Keratinocyte (primary cell): ENCODE measurements at regions not wholly inside any gene's neighbourhood (a gene's known extent, or its start where the extent isn't known, plus 50 kb on each side); places are given as distances from the start of the nearest gene placed in this dataset.

Experiments
- EZH2 ChIP-seq: IDR thresholded peaks from one replicate; pipeline ENCODE4 v1.6.1; 2012; ENCODE audit warnings: inconsistent platforms, mild to moderate bottlenecking, low read length, moderate library complexity
- TF ChIP-seq, protein P1 (sequence below), 3 experiments: IDR thresholded peaks in 1 of 3; conservative IDR thresholded peaks in 1 of 3; optimal IDR thresholded peaks in 1 of 3; 2 replicates in 2 of 3; 3 replicates in 1 of 3; pipeline versions ENCODE3 to v1.5.1; 2011; ENCODE audit warnings: low read length in 3 of 3, mild to moderate bottlenecking in 3 of 3, moderate library complexity in 2 of 3, control low read depth in 1 of 3, inconsistent platforms in 1 of 3; ENCODE audit not compliant: insufficient read depth in 2 of 3; ENCODE audit errors: extremely low read depth in 1 of 3

DNA sequence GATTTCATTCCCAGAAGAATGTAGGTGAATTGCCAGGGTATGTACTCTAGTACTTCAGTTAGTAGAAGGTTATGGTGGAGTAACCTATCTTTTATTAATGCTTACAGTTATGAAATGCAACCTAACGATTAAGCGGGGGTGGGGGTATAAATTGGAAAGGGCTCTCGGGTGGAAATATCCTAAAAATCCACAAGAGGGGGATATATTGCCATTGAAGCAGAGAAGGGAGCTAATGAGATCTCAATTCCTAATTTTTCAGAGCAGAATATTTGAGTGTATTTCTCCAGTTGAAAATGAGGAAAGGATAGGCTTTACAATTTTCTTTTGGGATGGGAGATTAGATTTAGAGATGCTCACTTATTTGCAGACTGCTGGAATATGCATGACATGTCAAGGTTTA lies 90.8 kb downstream of the DNAJB9 start:
- TF ChIP-seq, protein P1, sequence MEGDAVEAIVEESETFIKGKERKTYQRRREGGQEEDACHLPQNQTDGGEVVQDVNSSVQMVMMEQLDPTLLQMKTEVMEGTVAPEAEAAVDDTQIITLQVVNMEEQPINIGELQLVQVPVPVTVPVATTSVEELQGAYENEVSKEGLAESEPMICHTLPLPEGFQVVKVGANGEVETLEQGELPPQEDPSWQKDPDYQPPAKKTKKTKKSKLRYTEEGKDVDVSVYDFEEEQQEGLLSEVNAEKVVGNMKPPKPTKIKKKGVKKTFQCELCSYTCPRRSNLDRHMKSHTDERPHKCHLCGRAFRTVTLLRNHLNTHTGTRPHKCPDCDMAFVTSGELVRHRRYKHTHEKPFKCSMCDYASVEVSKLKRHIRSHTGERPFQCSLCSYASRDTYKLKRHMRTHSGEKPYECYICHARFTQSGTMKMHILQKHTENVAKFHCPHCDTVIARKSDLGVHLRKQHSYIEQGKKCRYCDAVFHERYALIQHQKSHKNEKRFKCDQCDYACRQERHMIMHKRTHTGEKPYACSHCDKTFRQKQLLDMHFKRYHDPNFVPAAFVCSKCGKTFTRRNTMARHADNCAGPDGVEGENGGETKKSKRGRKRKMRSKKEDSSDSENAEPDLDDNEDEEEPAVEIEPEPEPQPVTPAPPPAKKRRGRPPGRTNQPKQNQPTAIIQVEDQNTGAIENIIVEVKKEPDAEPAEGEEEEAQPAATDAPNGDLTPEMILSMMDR (optimal IDR thresholded peaks at IDR 0.05 in 1 of 3, IDR thresholded peaks at IDR 0.05 in 1 of 3, conservative IDR thresholded peaks at IDR 0.05 in 1 of 3; ENCODE audit: extremely low read depth in 1 of 3, insufficient read depth in 2 of 3, low read length in 3 of 3), result peak in 2 of 3 experiments; percentile 6 to 10
- TF ChIP-seq EZH2, result no peak
